ENCODE measurements at regions not wholly inside any gene's neighbourhood (a gene's known extent, or its start where the extent isn't known, plus 50 kb on each side); places are given as distances from the start of the nearest gene placed in this dataset.

- TF ChIP-seq EP300 (IDR thresholded peaks at IDR 0.05; ENCODE audit: borderline replicate concordance in 1 of 2, low read depth in 2 of 2, low read length in 2 of 2) (no peak), PHF8 (conservative IDR thresholded peaks at IDR 0.05; ENCODE audit: low read depth, low read length) (no peak)
Observed at GRCh38 chr12:85606455-85606854, 229.8 kb downstream of the RASSF9 start (continued).
